ENCODE measurements at regions not wholly inside any gene's neighbourhood (a gene's known extent, or its start where the extent isn't known, plus 50 kb on each side); places are given as distances from the start of the nearest gene placed in this dataset.

DNA sequence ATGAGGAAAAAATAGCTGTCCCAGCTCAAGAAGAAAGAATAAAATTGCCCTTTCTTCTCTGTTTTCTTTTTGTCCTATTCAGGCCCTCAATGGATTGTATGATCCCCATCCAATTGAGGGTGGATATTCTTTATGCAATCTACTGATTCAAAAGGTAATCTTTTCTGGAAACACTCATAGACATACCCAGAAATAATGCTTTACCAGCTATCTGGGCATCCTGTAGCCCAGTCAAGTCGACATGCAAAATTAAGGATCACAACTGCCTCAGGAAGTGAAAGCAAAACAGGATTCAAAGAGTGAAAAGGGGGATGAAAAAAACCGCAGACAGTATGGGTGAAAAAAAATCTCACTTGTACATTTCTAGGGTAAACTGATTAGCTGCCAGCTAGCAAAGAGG, 410.1 kb downstream of the TBC1D32 start:
- DNase-seq, result no peak

- no peak for DNase-seq
These were observed 416.1 kb downstream of the TBC1D32 start for GRCh38 chr6:120918137-120918536.

DNA sequence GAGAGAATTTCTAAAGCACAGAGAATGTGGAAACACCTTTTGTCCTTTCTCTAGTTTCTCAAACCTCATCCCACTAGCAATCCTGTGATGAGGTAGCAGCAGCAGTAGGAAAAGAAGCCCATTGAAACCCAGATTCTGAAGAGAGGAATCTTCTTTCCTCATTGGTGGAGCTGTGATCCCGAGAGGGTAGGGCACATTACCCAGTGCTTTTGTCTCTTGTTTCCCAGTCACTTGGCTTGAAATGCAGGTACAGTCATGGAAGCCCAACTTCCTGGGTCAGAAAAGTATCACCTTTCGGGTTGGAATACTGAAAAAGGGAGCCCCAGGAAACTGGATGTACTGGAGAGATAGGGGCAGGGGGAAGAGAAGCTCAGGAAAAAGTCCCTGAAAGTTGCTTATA, 417.4 kb downstream of the TBC1D32 start:
- DNase-seq, result no peak

- no peak for DNase-seq
These were observed 420.8 kb downstream of the TBC1D32 start for GRCh38 chr6:120913486-120913885.

DNA sequence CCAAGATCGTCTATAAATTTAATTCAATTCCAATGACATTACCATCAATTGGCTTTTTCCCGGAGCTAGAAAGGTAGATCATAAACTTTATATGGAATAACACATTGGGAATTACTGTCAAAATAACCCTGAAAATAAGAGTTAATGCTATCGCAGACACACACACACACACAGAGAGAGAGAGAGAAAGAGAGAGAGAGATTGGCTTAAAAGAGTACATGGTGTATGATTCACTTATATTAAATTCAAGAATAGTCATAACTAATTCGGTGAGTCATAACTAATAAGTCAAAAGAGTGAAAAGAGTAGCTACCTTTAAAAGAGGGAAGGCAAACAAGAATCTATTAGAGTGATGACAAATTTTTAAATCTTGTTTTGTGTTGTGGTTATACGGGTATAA, 425.5 kb downstream of the TBC1D32 start:
- no peak for DNase-seq

- DNase-seq, result no peak
These were observed 430.4 kb downstream of the TBC1D32 start for GRCh38 chr6:120903836-120904235.

GRCh38 chr6:120899932-120900331, 434.3 kb downstream of the TBC1D32 start:
- no peak for DNase-seq

- DNase-seq, result no peak
These were observed 440.2 kb downstream of the TBC1D32 start for GRCh38 chr6:120894077-120894476.

DNA sequence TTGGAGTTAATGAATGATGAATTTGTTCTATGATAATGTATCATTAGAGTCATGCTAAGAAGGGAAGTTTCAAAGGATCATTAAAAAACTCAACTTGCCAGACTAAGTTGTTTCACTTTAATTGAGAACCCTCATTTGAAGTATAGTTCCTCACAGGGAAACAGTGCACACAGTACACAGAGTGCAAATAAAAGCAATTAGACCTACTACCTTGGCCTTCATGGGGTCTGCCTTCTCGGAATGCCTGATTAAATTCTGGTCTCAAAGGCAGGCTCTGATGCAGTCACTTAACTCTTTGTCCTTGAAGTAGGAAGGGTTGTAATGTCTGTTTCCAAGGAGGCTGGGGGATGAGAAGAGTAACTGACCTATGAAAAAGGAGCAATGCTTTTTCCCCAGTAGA, 457.3 kb downstream of the TBC1D32 start:
- no peak for DNase-seq

- DNase-seq, result no peak
These were observed 457.9 kb downstream of the TBC1D32 start for GRCh38 chr6:120876424-120876823.

GRCh38 chr6:120875900-120876299, 458.4 kb downstream of the TBC1D32 start:
- no peak for DNase-seq

DNA sequence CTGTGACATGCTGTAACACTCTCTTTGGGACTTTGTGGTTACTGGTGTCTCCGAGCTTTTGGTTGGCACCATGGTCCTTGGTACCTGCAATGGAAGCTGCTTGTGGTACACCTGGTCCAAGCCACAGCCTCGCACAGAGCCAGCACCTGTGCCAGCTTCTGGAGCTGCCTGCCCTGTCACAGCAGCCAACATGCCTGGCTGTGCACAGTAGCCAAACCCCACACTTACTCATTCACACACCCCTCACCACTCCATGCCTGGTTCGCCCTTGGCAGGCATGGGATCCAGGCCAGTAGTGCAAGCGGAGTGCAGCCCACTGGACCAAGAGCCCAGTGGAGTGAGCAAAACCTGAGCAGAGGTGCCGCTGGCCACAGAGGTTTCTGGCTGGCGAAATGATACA, 459.9 kb downstream of the TBC1D32 start:
- no peak for DNase-seq

DNA sequence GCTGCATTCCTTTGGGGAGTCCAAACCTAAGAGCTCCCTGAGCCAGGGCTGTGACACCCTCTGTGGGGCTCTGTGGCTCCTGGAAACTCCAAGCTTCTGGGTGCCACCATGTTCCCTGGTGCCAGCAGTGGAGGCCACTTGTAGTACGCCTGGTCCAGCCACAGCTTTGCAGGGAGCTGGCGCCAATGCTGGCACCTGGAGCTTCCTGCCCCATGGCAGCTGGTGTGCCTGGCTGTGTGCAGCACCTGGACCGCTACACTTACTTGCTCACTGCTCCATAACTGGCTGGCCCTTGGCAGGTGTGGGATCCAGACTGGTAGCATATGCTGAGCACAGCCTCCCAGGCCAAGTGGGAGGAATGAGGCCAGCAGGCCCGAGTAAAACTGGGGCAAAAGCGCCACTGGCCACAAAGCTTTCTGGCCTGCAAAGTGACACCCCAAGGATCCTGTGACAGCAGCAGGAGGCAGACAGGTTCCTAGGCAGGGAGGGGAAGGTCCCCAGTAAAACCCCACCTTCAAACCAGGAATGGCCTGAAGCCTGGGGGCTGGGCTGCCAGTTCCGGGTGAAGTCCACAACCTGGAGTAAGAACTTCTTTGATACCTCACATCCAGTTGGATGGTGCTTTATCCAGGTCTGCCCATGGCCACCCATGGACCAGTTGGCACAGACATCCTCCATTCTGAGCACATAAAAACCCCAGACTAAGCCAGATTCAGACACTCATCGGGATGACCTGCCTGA, 461.0 kb downstream of the TBC1D32 start:
- DNase-seq, result no peak

DNA sequence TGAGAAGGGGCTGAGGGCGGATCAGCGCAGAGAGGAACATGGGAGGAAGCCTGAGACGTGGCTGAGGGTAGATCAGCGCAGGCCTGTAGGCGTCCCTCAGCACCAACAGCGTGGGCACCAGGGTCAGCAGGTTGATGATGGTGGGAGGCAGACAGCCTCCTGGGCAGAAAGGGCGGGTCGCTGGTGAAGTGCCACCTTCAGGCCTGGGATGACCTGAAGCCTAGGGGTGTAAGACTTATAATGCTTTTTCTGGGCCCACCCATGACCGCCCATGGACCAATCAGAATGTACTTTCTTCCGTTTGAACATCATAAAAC, 462.1 kb downstream of the TBC1D32 start:
- no peak for DNase-seq

- no peak for DNase-seq
These were observed 462.6 kb downstream of the TBC1D32 start for GRCh38 chr6:120871416-120872261.

DNA sequence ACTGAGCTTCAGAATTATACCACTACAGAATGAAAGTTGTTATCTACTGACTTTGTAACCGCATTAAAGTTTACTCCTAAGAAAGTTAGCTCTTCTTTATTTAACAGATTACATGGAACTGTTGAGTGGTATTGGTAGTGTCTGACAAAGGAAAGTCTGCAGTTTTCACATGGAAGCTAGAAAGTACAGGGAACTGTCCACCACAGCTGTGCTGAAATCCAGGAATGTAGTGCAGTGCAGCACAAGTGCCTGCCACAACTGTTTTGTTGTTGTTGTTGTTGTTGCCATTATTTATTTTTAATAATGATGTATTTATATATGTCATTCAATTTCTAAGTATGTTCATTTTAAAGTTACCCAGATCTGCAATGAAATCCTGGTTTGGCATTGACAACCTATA, 464.9 kb downstream of the TBC1D32 start:
- no peak for DNase-seq

- DNase-seq, result no peak
These were observed 476.9 kb downstream of the TBC1D32 start for GRCh38 chr6:120857422-120857821.

DNA sequence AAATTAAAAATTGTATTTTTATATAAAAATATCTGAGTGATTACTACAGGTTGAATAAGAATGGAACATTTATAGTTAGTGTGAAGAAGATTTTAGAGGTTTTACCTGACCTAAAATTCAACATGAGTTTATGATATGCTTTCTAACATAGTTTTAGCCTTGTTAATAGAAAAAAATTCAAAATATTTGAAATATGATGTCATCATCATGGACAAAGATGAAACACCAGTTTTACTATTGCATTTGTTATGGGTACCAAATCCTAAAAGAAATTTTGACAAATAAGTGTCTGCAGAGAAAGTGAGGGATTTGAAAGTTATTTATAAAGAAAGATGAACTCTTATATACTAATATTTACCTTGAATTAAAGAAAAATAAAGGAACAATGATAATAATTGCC, 479.7 kb downstream of the TBC1D32 start:
- no peak for DNase-seq

DNA sequence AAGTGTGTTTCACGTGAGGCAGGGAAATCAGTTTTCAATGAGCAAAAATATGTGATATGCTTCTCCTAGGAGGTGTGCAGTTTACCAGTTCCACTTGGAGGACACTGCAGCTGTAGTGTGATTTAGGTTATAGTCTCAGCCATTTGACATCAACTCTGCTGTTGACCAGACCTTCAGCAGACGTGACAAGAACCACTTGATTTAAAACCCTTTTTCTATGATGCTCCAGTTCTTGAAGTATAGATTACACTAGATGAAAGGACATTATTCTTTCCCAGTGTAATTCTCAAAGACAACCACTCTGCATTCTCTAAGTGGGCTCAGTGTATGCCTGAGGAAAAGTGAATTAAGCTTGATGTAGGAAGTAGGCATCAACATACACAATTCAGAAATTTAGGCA, 480.8 kb downstream of the TBC1D32 start:
- no peak for DNase-seq

- DNase-seq, result no peak
These were observed 481.9 kb downstream of the TBC1D32 start for GRCh38 chr6:120852293-120852849.

- no peak for DNase-seq
These were observed 508.0 kb downstream of the TBC1D32 start for GRCh38 chr6:120826253-120826652.

DNA sequence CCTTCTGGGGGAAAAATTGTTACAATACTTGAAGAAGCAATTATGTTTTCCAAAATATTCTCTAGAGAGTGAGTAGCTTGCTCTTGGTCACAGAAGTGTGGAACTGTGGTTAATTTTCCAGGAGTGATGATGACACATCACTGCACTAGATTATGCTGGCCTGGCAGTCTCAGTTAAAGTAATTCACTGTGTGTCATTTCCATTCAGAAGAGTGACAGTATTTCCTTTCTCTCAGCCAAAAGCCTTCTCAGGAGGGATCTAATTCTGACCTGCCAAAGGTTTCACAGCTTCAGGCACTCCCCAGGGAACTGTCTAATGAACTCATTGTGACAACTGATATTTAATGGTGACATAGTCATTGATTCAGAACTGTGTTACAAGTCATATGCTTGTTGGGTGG, 517.5 kb downstream of the TBC1D32 start:
- no peak for DNase-seq

- no peak for DNase-seq
These were observed 529.0 kb downstream of the TBC1D32 start for GRCh38 chr6:120805276-120805675.

GRCh38 chr6:120804612-120805011, 529.7 kb downstream of the TBC1D32 start:
- DNase-seq, result no peak

Measured in activated CD4-positive, alpha-beta T cell treated with anti-CD3 and anti-CD28 coated beads for 1 hour (primary cell).